Esophagus (tissue), 2 donors: ENCODE measurements at regions not wholly inside any gene's neighbourhood (a gene's known extent, or its start where the extent isn't known, plus 50 kb on each side); places are given as distances from the start of the nearest gene placed in this dataset.

Source experiments
- H3K27ac ChIP-seq, 2 donors: one replicate each; pipeline ENCODE4 v1.5.1; 2013; ENCODE audit warnings: low read depth in 2 of 2, mild to moderate bottlenecking in 2 of 2, inconsistent platforms in 1 of 2, low read length in 1 of 2, moderate library complexity in 1 of 2
- H3K27me3 ChIP-seq, 2 donors: one replicate each; pipeline ENCODE4 v1.6.1; 2013; ENCODE audit warnings: low read length in 2 of 2, control low read depth in 1 of 2, mild to moderate bottlenecking in 1 of 2; ENCODE audit not compliant: insufficient read depth in 2 of 2, control insufficient read depth in 1 of 2
- H3K36me3 ChIP-seq, 2 donors: one replicate each; pipeline ENCODE4 v1.6.1; 2013; ENCODE audit warnings: low read length in 1 of 2; ENCODE audit not compliant: control insufficient read depth in 2 of 2, insufficient read depth in 2 of 2
- H3K4me1 ChIP-seq, 2 donors: one replicate each; pipeline ENCODE4 v1.6.1; 2013; ENCODE audit warnings: low read length in 1 of 2; ENCODE audit not compliant: control insufficient read depth in 2 of 2, insufficient read depth in 2 of 2
- H3K4me3 ChIP-seq, 2 donors: one replicate each; pipeline ENCODE4 v1.5.1; 2013; ENCODE audit warnings: low read length in 2 of 2, mild to moderate bottlenecking in 2 of 2, low read depth in 1 of 2, moderate library complexity in 1 of 2
- H3K9me3 ChIP-seq, 2 donors: one replicate each; pipeline ENCODE4 v1.6.1; 2013; ENCODE audit warnings: mild to moderate bottlenecking in 2 of 2, low read depth in 1 of 2, low read length in 1 of 2, moderate library complexity in 1 of 2; ENCODE audit not compliant: control insufficient read depth in 2 of 2, insufficient read depth in 1 of 2
- WGBS, 2 donors: extraction: QIAGEN DNeasy Blood & Tissue Kit; methylation state at CpG; one replicate each; pipeline ENCODE4 v1.1.7; 2013; 5-methylcytosine and 5-hydroxymethylcytosine counted together
- donor health status: healthy with polysubstance abuse.
- donor health status: Bipolar disorder and iron deficiency.

DNA sequence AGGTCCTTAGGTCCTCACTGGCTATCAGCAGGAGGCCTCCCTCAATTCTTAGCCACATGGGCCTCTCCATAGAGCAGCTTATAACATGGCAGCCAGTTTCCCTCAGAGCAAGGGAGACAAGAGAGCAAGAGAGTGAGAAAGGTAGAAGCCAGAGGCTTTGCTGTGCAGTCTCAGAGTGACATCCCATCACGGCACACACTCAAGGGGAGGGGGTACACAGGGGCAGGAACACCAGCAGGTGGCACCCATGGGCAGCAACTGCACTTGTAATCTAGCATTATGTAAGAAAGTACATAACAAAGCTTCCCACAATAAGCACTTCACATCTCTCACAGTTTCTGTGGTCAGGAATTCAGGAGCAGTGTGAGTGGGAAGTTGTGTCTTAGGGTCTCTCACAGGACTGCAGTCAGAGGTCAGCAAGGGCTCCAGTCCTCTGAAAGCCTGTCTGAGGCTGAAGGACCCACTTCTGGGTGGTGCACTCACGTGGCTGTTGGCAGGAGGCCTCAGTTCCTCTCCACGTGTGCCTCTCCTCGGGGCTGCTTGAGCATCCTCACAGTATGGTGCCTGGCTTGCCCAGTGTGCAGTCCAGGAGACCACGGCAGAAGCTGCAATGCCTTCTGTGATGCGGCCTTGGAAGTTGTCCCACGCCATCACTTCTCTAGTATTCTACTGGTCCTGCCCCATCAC lies 159.4 kb downstream of the OAT start:
- Histone ChIP-seq H3K9me3 (peaks cover 0 to 6% of the 10 kb centered on the region in 2 donors), H3K27ac (no peak overlapping the region), H3K36me3 (no peaks in the 10 kb centered on the region), H3K4me1 (no peaks in the 10 kb centered on the region), H3K4me3 (no peak overlapping the region), H3K27me3 (no peaks in the 10 kb centered on the region)
- WGBS, 2 donors: 82 to 83% methylated on average over 7 of the region's 7 CpGs

DNA sequence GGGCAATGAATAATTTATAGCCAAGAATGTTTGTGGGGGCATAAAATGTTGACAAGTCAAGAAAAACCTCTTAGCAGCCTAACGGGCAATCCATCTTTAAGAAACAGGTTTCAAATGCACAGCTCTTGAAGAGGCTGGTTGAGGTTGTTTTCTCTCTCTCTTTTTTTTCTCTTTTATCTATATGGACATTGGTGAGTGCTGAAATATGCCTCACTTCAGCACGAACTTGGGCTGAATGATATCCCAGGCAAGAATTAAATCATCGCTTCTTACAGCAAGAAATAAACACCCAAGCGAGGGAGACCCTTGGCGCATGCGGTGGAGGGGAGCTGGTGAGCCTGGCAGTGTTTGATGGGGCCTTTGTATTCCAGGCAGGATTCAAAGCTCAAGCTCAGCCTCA lies 160.9 kb downstream of the OAT start:
- WGBS, 2 donors: 82 to 87% methylated on average over 6 of the region's 6 CpGs
- no peaks in the 10 kb centered on the region for H3K27me3 ChIP-seq
- no peaks in the 10 kb centered on the region for H3K4me1 ChIP-seq
- no peak overlapping the region for H3K4me3 ChIP-seq
- H3K9me3 ChIP-seq: peaks cover 0 to 6% of the 10 kb centered on the region in 2 donors
- H3K27ac ChIP-seq: no peak overlapping the region
- H3K36me3 ChIP-seq: no peaks in the 10 kb centered on the region

DNA sequence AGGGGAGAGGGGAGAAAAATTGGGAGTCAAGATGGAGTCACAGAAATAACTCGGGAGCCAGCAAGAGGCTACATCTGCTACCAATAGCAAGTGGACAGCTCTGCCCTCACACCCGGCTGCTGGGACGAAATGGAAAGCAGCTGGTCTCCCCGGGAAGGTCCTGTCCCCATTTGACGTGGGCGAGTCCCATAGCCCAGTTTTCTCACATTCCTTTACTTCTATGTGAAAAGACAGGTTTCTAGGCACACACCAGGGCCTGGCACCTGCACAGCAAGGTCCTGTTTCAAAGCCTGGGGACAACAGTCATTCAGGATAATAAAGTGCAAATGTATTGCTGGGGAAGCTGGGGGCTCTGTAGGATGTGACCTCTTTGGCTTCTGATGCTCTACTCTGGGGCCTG lies 162.6 kb downstream of the OAT start:
- no peak overlapping the region for H3K4me3 ChIP-seq
- WGBS, 2 donors: 69 to 70% methylated on average over 6 of the region's 6 CpGs
- peaks cover 0 to 6% of the 10 kb centered on the region in 2 donors for H3K9me3 ChIP-seq
- no peak overlapping the region for H3K27ac ChIP-seq
- no peaks in the 10 kb centered on the region for H3K36me3 ChIP-seq
- no peaks in the 10 kb centered on the region for H3K4me1 ChIP-seq
- no peaks in the 10 kb centered on the region for H3K27me3 ChIP-seq

DNA sequence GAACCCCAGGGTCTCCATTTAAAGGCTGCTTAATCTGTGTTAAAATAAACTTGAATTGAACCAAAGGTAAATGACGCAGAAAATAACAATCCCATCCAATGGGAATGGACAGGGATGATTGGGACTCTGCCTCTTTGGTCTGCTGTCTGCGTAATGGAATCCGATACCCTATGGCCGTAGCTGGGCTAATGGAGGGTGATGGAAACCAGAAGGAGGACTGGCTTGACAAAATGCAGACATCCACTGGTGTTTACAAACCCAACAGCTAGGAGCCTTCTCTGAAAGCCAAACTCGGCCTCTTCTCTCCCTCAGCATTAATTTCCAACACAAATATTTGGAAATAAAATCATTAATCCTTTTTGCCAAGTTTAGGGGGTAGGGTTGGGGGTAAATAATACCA lies 162.2 kb upstream of the CHST15 start:
- WGBS, 2 donors: 84 to 85% methylated on average over 5 of the region's 5 CpGs
- no peak overlapping the region for H3K4me3 ChIP-seq
- no peaks in the 10 kb centered on the region for H3K36me3 ChIP-seq
- peaks cover 0 to 6% of the 10 kb centered on the region in 2 donors for H3K9me3 ChIP-seq
- no peaks in the 10 kb centered on the region for H3K4me1 ChIP-seq
- H3K27me3 ChIP-seq: no peaks in the 10 kb centered on the region
- H3K27ac ChIP-seq: no peak overlapping the region

DNA sequence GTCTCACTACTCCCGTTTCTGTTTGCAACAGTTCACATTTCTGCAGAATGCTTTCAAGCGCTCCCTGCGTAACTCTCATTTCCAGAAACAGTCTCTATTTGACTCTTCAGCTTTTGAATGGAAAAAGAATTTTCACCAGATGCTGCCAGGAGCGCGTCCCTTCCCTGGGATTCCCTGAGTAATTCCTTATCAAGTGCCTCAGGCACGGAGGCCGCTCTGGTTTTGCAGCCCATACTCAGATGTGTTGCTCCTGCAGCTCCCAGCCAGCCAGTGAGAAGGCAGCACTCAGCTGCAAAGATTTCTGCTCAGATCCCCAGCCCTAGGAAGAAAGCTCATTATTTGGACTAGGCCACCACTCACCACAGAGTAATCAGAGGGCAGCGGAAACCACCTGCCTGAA lies 161.1 kb upstream of the CHST15 start:
- WGBS, 2 donors: 87 to 88% methylated on average over 8 of the region's 8 CpGs
- no peaks in the 10 kb centered on the region for H3K36me3 ChIP-seq
- peaks cover 0 to 2% of the 10 kb centered on the region in 2 donors for H3K9me3 ChIP-seq
- H3K4me1 ChIP-seq: no peaks in the 10 kb centered on the region
- no peaks in the 10 kb centered on the region for H3K27me3 ChIP-seq
- H3K4me3 ChIP-seq: no peak overlapping the region
- no peak overlapping the region for H3K27ac ChIP-seq

DNA sequence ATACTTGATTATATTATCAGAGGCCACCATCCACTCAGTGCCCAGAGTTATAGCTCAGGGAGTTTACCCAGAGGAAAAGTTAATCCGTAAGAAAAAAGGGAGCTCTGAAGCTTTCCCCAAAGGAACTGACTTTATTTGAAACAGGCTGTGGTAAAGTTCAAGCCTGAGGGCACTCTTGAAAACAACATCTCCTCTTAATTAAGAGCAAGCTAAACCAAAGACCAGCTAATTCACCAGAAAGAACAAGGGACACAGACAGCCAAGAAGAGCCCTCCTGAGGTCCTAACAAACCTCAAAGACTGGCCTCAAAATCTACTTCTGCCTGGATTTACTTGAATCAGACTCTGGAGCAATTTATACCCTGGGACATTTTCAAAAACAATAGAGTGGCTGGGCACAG lies 159.6 kb upstream of the CHST15 start:
- Histone ChIP-seq H3K4me3 (no peak overlapping the region), H3K27me3 (no peaks in the 10 kb centered on the region), H3K36me3 (no peaks in the 10 kb centered on the region), H3K27ac (no peak overlapping the region), H3K9me3 (no peaks in the 10 kb centered on the region), H3K4me1 (peaks cover 0 to 2% of the 10 kb centered on the region in 2 donors)
- 40 to 55% methylated on average over 1 of the region's 1 CpG for WGBS, 2 donors

DNA sequence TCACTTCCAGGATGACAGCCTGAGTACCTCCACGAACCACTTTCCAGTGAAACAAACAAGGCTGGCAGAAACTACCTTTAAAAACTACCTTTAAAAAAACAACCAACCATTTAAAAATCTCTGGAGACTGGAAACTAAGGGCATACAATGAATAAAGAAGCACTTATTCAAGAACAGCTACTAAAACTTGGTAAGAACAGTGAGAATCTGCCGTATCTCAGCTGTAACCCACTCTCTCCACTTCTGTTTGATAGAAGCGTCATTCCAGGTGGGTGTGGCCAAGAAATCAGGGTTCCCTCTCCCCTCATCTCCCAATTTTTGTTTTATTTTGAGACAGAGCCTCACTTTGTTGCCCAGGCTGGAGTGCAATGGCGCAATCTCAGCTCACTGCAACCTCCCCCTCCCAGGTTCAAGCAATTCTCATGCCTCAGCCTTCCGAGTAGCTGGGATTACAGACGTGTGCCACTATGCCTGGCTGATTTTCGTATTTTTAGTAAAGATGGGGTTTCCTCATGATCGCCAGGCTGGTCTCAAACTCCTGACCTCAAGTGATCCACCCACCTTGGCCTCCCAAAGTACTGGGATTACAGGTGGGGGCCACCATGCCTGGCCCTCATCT lies 158.8 kb upstream of the CHST15 start:
- Histone ChIP-seq H3K36me3 (no peaks in the 10 kb centered on the region), H3K4me1 (peaks cover 0 to 2% of the 10 kb centered on the region in 2 donors), H3K9me3 (no peaks in the 10 kb centered on the region), H3K27ac (no peak overlapping the region), H3K4me3 (no peak overlapping the region), H3K27me3 (no peaks in the 10 kb centered on the region)
- WGBS, 2 donors: 83 to 87% methylated on average over 8 of the region's 8 CpGs

DNA sequence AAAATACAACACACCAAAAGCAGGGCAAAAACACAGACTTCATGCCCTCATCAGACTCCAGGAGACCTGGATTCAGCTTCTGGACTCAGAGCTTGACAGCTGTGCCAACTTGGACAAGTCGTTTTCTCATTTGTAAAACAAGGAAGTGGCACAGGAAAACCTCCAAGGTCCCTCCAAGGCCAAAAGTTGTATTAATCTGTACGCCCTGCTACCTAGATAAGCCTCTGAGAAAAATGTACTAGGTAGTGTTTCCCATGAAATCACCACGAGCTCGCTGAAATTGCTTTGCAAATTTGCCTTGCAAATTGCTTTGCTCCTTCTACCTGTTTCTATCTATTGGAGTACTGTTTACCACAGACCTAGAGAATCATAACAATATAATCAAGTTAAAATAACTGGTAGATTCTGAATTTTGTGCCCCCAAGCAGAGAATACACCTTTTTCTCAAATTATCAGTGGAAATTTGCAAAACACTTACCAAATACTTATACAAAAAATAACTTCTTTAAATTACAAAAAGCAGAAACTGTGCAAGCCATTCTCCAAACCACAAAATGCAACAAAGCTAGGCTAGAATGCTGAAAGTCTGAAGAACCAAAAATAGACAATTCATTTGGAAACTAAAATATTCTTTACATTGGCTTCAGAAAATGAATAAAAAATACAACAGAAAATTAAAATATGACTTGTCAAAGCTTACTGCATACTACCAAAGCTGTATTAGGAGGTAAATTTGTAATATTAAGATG lies 158.1 kb upstream of the CHST15 start:
- Histone ChIP-seq H3K4me3 (no peak overlapping the region), H3K27me3 (no peaks in the 10 kb centered on the region), H3K4me1 (peaks cover 0 to 2% of the 10 kb centered on the region in 2 donors), H3K9me3 (no peaks in the 10 kb centered on the region), H3K27ac (no peak overlapping the region), H3K36me3 (no peaks in the 10 kb centered on the region)
- WGBS, 2 donors: 34 to 53% methylated on average over 4 of the region's 4 CpGs

DNA sequence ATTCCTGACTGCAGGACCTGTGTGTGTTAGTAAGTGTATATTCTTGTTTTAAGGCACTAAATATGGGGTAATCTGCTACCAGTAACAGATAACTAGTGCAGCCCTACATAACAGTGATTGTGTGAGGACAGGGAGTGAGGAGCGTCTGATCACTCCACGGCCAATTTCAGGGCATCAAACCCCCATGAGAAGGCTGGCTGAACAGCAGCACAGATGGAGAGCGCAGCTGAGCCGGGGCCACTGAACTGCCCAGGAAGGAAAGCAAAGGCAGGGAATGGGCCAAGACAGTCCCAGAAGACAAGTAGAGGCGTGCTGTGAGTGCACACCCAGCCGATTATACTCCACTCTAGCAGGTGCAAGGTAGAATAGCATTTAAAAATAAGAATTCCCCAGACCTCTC lies 157.1 kb upstream of the CHST15 start:
- Histone ChIP-seq H3K27me3 (no peaks in the 10 kb centered on the region), H3K27ac (no peak overlapping the region), H3K9me3 (no peaks in the 10 kb centered on the region), H3K4me3 (no peak overlapping the region), H3K36me3 (no peaks in the 10 kb centered on the region), H3K4me1 (peaks cover 0 to 2% of the 10 kb centered on the region in 2 donors)
- WGBS, 2 donors: 52 to 70% methylated on average over 6 of the region's 6 CpGs
